Fibroblast of pulmonary artery (primary cell): ENCODE measurements at regions not wholly inside any gene's neighbourhood (a gene's known extent, or its start where the extent isn't known, plus 50 kb on each side); places are given as distances from the start of the nearest gene placed in this dataset.

Experiments
- DNase-seq: peaks from one replicate; pipeline ENCODE4 v3.0.0-alpha.2; 2010; ENCODE audit warnings: low read depth
- H3K4me3 ChIP-seq: replicated peaks from 2 replicates; pipeline ENCODE4 v1.5.1; 2011; ENCODE audit warnings: low read depth, mild to moderate bottlenecking, control low read depth, low read length, moderate library complexity
- CTCF ChIP-seq: IDR thresholded peaks from 2 replicates; pipeline ENCODE4 v1.5.1; 2011; ENCODE audit warnings: mild to moderate bottlenecking, control low read depth, low read length, inconsistent platforms; ENCODE audit errors: missing control alignments

GRCh38 chr15:70257573-70258248, 160.0 kb upstream of the TLE3 start:
- no peak for TF ChIP-seq CTCF
- no peak for DNase-seq
- no peak overlapping the region for H3K4me3 ChIP-seq

GRCh38 chr15:70257047-70257446, 159.3 kb upstream of the TLE3 start:
- H3K4me3 ChIP-seq = no peak overlapping the region
- no peak for DNase-seq
- TF ChIP-seq CTCF = no peak

GRCh38 chr15:70254311-70254869, 156.7 kb upstream of the TLE3 start:
- no peak for DNase-seq
- no peak for TF ChIP-seq CTCF
- H3K4me3 ChIP-seq = no peak overlapping the region

- DNase-seq = no peak
- no peak overlapping the region for H3K4me3 ChIP-seq
- TF ChIP-seq CTCF = no peak
These were observed 155.9 kb upstream of the TLE3 start for GRCh38 chr15:70253461-70254156.

- no peak for TF ChIP-seq CTCF
- no peak for DNase-seq
- H3K4me3 ChIP-seq = no peak overlapping the region
These were observed 155.2 kb upstream of the TLE3 start for GRCh38 chr15:70252951-70253320.

- H3K4me3 ChIP-seq = no peak overlapping the region
- DNase-seq = no peak
- TF ChIP-seq CTCF = no peak
These were observed 154.6 kb upstream of the TLE3 start for GRCh38 chr15:70252056-70252950.
